NCI-H146 (cell line): ENCODE measurements at regions not wholly inside any gene's neighbourhood (a gene's known extent, or its start where the extent isn't known, plus 50 kb on each side); places are given as distances from the start of the nearest gene placed in this dataset.
"Not testable (repeated sequence)": the region's sequence is repeated elsewhere in the genome, so short reads cannot be mapped to it uniquely, and the experiment has no call there.

Source experiments
- DNase-seq: peaks from one replicate; lab custom pipeline; 2025; lab: John Stamatoyannopoulos, UW

DNA sequence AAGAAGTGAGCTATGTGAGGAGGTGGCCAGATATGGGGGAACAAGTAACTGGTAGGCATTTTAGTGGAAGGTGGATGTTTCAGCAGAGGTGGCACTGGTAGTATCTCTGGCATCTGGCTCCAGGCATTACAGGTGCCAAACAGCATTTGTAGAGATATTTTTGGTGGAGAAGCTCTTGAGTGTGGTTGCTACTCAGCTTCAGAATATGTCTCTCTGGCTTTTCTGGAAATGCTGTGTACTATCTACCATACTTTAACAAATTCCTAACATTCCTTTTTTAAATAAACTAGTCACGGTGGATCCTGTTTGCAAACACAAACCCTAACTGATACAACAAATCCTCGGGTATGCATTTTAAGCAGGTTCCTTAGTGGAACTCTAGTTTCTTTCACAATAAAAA lies 128.0 kb downstream of the BARX2 start:
- DNase-seq = no peak

DNA sequence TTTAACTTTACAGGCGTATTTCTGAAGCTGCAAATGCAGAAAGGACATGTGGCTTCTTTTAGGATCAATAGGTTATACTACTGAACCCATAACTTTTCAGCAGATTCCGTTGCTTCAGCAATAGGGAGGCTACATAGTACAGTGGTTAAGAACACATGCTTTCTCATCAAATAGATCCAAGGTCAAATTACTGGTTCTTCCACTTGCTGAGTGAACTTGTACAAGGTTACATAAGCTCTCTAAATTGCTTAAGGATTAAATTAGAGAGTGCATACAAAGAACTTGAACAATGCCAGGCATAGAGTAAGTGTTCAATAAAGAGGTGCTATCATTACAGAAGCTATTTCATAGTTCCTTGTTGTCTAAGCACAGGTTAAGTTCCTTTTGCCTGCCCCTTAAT lies 129.6 kb downstream of the BARX2 start:
- no peak for DNase-seq

DNA sequence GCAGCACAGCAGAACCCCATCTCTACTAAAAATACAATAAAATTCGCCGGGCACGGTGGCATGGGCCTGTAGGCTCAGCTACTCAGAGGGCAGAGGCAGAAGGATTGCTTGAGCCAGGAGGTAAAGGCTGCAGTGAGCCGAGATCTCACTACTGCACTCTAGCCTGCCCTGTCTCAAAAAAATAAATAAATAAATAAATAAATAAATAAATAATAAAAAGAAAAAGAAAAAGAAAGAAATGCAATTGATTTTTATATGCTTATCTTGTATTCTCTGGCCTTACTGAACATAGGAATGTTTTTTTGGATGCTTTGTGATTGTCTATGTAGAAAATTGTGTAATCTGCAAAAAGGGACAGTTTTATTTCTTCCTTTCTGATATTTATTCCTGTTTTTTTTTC lies 132.5 kb downstream of the BARX2 start:
- DNase-seq = no peak

DNA sequence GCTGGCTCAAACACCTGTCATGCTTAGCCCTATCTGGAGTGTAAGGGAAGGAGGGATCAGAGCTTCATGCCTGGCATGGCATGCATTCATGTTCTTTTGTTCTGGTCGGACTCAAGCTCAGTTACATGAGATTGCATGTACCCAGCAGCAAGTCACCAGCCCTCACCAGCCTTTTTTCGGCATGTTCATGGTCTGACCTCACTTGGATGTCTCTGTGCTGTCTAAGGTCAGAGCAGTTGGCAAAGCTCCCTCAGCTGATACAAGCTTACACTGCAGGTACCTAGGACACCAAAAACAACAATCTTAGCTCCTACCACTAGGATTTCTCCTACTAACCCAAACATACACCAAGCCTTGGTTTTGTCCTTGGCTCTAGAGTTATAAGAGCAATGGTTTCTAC lies 152.6 kb downstream of the BARX2 start:
- DNase-seq = no peak

DNA sequence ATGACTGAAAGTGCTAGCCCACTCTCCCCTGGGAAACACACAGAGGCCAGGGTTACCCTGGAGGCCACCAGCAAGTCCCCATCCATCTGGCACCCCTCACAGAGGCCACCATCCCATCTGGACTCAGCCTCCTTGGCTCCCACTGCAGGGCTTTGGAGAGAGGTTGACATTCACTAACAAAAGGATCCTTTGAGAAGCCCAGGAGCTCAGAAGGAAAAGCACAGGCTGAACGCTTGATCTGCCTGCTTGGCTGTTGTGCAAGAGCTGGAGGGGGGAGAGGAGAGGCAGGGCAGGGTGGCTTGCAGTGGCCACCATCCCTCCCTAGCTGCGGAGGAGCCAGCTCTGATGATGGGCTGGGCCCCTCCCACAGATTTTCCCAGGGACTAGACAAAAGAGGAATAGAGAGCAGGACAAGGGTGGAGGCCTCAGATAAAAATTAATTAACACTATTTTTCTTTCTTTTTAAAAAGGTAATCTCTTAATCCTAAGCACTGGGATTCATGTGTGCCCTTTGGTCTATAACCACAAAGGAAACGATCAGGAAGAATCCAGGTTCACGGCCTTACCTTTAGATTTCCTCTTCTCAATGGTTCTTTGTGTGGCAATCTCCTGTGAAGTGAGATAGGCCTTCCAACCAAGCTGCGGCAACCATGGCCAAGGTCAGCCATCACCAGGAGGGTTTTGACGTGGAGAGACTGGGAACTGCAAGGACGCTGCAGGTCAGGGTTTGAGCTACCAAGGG lies 154.7 kb downstream of the BARX2 start:
- no peak for DNase-seq

DNA sequence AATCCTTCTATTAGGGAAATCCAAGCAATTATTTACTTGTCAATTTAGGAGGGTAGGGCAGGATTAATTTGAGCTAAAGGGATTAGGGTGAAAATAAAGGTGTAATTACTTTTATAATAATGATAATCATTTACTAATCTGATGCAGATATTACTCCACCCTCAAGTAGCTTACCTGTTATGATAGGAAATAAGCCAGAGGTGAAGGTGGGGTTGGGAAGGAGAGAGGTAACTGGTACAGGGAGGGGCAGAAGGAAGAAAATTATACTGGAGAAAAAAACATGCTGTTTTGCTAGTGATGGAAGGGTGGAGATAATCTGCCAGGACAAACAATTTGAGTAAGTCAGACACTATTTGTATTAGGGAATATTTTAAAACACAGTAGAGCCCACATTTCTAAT lies 157.7 kb downstream of the BARX2 start:
- no peak for DNase-seq

DNA sequence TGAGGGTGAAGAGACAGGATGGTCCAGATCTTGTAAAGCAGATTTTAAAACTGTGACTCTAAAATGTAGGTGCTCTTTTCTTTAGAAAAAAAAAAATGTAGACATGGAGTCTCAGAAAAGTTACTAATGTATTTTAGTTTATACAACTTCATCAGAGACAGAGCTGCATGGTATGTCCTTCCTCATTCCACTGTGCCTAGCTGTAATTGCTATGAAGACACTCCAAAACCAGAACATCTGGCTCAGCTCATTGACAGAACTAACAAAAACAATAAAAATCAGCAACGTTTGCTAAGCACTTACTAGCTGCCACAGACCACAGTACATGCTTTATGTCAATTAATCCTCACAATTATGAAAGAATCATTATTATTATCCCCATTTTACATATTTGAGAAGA lies 160.7 kb downstream of the BARX2 start:
- no peak for DNase-seq

DNA sequence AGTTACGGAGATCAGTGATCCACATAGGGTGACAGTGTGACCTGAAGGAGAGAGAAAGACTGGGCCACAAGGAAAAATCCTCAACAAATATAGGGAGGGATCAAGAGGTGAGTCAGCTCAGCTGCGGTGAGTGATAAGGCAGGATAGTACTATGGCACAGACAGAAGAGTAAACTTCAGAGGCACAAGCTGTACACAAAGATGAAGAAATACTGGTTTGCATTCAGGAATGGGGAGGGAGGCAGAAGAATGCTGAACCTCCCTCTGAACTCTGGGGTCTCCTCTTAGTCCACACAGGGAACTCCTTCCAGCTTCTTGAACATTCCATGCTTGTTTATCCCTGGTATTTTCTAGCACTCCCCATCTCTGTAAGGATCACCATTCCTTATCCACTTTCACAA lies 162.7 kb downstream of the BARX2 start:
- no peak for DNase-seq

DNA sequence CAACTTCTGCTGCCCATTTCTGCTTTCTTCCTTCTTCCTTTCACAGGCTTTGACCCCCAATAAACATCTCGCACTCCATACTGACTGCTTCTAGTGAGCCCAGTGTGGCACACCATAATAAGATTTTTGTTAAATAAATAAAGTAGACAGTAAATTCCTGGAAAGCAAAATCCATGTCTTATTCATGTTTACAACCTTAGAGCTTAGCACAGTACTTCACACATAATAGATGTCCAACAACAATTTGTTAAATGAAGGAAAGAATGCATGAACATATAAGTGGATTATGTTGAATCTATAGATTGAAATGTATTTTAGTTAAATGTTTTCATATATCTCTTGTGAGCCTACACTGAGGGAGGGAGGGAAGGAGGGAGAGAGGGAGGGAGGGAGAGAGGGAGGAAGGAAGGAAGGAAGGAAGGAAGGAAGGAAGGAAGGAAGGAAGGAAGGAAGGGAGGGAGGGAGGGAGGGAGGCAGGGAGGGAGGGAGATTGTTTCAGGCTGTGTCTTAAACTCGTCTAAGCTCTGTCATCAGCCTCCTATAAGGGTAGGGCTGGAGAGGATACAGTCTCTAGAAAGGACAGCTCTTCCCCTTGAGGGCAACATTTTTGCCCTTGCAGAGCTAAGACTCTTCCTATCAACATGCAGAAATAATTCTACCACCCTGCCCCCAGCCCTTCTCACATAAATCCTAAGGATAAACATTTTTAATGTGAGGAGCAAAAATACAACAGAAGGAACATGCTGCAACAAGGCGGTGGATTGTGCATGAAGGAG lies 168.1 kb downstream of the BARX2 start:
- no peak for DNase-seq

DNA sequence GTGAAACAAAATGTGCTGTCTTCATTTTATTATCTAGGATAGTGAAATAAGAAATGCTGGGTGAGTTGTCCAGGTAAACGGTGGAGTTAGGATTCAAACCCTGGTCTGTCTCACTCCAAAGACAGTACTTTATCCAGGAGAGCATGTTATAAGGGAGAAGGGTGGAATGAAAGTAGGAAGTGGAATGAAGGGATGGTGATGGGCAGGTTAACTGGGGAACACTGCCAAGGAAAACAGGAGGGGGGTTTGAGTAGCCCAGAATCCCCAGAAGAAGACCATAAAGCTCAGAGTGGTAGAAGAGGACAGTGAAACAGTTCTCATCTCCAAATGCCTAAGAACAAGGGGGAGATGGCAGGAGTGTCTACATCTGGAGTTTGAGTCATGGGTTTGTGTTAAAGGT lies 169.0 kb downstream of the BARX2 start:
- DNase-seq = no peak

DNA sequence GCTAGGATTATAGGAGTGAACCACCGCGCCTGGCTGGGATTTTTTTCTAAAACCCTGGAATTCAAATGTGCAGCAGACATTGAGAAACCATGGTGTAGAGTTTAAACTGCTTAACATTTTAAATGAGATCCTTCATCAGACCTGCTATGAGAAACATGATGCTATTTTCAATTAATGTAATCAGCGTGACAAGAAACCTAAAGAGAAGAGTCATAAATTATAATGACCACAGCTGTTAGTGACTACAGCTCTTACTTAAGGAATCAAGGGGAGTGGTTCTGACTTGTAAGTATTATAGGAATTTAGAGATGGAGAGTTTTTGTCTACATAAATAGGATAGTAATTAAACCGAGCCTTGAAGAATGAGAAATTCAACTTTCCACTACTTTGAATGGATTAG lies 170.6 kb downstream of the BARX2 start:
- no peak for DNase-seq

DNA sequence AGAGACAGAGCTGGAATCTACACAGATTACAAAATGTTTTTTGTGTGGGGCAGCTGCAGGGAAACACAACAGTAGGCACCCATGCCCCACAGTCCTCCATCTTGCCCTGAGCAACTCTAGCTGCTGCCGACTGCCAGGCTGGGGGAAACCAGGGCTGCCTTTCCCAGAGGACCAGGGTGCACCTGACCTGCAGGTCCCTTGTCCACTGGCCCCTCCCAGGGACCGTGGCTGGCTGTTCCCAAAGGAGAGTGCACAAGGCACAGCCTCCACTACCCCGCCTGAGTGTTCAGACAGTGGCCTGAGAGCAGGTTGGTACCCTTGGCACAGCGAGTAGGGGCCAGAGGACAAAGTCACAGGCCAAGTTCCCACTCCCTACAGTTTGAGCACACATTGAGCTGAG lies 181.8 kb downstream of the BARX2 start:
- no peak for DNase-seq

DNA sequence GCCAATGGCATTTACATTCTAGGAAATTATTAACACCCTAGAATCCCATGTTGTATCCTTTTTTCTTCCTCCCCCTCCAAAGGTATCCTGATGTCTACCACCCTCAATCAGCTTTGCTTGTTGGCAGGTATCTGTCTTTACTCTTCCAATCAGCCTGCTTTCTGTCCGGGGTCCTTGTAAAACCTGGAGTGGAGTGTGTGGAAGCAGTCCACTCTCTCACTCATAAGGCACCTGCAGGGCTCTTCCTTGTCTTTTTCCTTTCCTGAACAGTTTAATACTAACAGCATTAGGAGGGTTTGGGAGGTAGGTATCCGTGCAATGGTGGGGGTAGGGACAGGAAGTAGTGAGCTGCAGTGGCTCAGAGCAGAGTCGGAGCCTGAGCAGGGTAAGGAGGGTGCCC lies 193.4 kb downstream of the BARX2 start:
- DNase-seq = no peak

DNA sequence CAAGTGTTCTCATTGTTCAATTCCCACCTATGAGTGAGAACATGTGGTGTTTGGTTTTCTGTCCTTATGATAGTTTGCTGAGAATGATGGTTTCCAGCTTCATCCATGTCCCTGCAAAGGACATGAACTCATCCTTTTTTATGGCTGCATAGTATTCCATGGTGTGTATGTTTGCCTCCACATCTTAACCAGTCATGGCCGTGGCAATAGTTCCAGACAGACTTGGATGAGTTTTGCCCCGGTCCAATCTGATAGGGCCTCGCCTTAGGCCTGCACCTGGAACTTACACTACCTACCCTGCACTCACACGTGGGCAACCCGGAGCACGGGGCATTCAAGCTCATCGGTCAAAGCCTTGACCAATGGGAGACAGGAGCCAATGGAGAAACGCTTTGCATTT lies 197.0 kb downstream of the BARX2 start:
- DNase-seq = not testable (repeated sequence)

DNA sequence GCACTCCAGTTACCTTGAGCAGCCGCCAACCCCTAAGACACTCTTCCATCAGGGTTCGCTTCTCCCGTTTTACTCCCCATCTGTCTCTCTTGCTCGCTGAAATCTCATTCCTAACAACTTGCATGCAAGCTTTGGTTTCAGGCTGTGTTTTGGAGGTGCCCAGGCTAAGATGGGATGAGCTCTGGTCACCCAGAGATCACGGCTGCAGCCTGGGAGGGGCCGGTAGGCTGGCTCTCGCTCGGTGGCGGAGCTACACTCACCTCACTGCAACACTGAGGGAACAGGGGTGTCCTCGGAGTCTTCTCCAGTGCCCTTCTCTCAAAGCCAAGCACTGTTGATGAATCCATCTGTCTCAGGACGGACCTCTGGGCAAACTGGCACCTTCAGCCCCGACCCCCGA lies 197.5 kb downstream of the BARX2 start:
- no peak for DNase-seq

DNA sequence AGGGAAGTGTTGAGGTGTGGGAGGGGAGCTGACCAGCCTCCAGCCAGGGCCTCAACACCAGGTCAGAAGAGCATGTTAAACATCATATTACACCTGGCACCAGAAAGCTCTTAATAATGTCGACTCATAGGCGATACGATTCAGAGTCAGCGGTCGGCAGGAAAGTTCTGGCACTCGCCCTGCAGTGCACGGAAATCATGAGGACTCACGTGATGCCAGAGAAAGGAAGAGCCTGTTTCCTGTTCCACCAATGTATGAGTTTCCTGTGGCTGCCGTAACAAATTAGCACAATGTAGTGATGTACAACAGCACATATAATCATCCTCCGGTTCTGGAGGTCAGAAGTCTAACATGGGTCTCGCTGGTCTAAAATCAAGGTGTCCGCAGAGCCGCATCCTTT lies 198.8 kb downstream of the BARX2 start:
- DNase-seq = no peak

DNA sequence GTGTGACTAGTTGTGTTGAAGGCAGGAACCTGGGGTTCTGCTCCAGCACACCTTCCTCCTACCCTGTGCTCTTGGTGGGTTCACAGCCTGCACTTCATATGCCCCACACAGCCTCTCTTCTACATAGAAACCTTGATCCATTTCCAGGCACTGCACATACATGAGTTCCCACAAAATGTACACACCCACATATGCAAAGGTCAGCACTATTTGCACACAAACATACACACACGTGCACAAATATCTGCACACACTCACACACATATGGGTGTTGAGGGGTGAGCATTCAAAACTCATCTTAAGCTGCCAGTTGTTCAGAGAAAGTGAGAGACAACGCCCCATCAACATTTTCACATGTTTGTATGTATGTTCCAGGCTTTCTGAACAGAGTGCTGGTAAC lies 201.0 kb downstream of the BARX2 start:
- DNase-seq = no peak

DNA sequence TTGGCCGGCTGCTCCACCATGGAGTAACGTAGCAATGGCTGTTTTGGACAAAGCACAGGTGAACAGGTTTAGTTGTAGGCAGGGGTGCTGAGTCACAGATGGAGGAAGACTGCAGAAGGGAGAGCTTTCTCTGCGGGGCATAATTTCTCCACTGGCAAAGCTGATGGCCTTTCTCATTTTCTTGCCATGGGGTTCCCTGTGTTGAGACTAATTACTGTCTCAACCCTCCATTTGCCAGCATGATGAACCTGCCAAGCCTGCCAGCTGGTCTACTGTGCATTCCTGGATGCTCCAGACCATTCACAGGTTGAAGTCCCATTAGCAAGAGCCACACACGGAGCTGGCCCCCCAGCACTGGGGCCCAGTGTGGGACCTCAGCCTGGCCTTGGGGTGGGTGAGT lies 202.4 kb downstream of the BARX2 start:
- DNase-seq = no peak

DNA sequence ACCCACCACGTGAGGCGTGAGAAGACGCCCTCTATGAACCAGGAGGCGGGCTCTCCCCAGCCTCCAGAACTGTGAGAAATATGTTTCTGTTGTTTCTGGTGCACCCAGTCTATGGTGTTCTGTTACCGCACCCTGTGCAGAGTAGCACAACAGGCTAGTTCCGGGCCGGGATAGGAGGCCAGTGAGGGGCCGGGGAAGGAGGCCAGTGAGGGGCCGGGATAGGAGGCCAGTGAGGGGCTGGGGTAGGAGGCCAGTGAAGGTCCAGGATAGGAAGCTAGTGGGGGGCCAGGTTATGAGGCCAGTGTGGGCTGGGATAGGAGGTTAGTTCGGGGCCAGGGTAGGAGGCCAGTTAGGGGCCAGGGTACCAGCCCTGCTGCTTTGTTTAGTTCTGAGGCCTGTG lies 204.6 kb downstream of the BARX2 start:
- no peak for DNase-seq

DNA sequence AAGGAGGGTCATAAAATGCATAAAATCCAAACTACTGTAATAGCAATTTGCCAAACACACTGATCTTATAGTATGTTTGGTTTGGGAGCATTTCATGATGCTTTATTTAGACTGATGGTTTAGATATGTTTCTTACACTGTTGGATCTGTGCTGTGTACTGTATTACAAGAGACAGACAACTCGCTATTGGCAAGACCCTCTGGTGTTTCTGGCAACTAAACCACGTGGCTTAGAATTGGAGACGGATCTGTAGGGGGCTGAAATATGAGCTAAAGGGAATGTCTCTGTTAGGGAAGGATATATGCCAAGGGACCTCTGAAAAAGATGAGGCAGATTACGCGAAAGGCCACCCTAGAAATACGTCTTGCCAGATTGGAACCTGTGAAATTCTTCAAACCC lies 208.7 kb downstream of the BARX2 start:
- DNase-seq = no peak

DNA sequence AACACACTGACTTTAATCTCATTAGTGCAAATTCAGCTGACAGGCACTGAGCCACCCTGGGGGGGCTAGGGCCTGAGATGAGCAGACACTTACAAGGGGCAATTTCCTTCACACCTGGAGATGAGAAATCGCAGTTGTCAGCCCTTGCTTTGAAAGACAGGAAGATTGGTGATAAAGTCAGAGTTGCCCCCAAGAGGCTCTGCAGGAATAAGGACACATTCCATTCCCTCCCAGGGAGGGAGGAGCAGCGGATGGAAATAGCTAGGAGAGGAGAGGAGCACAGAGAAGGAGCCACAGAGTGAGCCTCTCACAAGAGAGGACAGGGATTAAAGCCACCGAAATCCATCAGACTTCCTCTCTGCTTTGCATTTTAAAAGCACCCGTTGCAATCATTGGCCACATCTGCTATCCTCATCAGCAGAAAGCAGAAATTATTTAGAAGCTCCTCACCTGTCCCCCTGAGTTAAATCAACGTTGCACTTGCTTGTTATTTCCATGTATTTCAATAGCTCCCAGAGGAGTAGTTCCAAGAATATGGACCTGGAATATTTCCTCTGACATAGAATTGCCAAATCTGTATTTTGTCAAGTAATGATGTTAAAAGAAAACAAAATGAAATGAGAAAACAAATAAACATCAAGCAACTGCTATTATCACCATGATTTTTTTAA lies 213.7 kb downstream of the BARX2 start:
- DNase-seq = no peak

DNA sequence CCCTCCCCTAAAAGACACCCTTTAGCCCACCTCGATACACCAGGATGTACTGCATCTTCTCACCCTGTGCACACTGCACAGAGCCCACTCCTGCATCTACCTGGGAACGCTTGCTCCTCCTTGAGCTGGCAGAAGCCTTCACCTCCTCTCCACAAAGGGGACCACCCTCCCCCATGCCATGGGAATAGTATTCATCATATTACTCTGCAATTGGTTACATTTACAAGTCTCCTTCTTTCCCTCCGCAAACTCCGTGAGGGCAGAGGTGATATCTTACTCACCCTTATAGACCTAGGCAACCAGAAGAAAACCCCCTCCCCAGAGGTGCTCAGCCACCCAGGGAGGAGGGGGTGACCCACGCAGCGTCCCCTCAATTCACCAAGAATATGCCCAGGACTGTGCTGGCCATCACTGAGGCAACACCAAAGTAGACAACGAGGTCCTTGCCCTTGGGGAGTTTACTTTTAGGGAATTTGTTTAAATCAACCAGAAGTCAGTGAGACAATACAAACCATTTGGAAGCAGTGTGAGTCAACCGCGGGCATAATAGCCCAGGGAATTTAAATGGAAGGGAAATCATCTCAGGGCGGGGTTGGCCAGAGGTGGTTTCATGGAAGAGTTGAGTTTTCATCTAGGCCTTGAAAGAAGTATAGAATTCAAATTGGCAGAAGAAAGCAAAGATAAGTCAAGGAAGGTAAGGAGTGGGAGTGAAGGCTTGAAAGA lies 214.5 kb downstream of the BARX2 start:
- DNase-seq = no peak
